Activated CD4-positive, CD25-positive, alpha-beta regulatory T cell treated with anti-CD3 and anti-CD28 coated beads, Interleukin-2, amount 50 U/mL, for 16 hours (primary cell): ENCODE measurements at regions not wholly inside any gene's neighbourhood (a gene's known extent, or its start where the extent isn't known, plus 50 kb on each side); places are given as distances from the start of the nearest gene placed in this dataset.
"Not testable (repeated sequence)": the region's sequence is repeated elsewhere in the genome, so short reads cannot be mapped to it uniquely, and the experiment has no call there.

Experiments
- DNase-seq: peaks from one replicate; pipeline ENCODE4 v3.0.0-alpha.2; 2020; ENCODE audit warnings: low read depth, low spot score

DNA sequence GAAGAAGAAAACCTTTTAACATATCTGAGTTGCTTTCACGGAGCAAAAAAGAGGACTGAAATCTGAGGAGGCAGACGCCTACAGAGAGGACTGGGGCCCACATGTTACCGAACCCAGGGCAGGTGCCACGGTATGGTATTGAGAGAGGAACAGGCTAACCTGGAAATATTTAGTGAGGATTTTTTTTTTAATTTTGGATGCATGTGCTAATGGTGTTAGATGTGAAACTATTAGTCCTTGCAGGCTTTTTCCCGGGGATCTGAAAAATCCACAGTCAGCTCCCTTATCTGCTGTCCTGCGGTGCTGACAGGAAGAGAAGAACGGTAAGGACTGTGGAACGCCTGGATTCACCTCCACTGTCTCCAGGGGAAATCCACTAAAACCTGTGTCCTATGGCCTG is 819.7 kb downstream of the TMEM121 start:
- no peak for DNase-seq

DNA sequence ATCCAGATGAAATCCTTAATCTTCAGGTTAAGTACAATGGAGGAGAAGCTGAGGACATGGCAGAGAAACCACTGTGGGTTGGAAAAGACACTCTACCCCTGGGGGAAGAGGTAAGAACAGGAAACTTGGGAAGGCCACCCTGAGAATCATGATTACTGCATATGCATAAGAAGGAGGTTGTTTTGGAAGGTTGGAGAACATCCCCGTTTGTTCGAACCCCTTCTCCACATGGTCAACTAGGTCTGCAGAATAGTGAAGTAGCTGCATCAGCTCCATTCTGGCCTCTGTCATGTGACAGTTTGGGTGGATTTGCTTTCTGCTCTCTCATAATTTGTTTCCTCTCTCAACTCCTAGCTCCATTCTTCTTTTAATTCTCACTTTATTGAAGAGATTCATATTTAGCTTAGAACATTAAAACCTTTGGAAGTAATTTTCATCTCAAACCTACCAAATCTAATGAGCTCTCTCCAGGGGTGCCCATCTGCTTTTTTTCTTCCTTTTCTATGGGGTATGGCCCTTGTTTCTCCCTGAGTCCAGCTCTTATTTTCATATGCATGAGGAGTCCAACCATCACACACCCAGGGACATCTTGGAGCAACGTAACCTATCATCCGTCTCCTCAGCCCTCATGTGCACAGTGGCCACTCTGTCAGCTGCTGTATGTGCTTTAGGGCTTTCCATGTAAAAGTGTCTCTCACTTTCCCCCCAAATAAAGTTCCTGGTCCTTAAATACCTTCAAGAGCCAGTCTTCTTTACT is 820.3 kb downstream of the TMEM121 start:
- DNase-seq: no peak

DNA sequence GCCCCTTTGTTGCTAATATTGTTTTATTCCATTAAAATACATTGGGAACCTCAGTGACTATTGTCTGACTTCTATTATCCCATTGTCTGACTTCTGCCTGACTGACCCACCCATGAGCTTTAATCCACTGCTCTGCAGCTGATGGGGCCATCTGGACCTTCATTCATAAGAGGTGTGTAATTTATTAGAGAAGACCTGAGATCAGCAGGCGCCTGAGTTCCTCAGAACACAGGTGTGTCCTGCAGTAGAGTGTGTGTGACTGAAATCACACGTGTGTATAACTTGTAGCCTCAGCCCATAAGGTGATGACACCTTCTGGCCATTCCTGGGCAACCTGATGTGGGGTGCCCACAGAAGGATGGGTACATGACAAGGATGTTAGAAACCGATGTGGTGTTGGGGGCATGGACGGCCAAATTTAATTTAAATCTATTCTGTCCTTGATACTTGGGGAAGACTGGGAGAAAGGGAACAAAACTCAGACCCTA is 821.0 kb downstream of the TMEM121 start:
- no peak for DNase-seq

DNA sequence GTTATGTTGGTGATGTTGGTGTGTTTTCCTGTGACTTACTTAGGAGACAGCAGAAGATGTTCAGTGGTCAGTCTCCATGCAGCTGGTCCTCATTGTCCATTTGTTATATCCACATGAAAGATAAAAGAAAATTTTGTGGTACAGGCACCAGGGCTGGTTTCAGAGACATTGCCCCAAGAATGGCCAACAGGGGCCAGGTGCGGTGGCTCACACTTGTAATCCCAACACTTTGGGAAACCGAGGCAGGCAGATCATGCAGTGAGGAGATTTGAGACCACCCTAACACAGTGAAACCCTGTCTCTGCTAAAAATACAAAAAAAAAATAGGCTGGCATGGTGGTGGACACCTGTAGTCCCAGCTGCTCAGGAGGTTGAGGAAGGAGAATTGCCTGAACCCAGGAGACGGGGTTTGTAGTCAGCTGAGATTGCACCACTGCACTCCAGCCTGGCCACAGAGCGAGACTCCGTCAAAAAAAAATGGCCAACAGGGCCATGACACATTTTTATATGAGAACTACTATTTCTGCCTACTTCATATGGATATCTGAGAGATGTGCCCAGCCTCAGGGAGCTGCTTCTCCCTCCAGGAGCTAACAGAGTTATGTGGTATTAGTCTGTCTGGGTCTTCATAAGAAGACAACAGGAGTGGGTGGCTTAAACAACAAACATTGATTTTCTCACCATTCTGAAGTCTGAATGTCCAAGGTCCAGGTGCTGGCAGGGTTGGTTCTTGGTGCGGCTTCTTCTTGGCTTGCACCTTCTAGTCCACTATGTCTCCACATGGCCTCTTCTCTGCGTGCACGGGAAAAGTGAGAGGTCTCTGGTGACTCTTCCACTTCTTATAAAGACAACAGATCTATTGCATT is 821.7 kb downstream of the TMEM121 start:
- DNase-seq: no peak

DNA sequence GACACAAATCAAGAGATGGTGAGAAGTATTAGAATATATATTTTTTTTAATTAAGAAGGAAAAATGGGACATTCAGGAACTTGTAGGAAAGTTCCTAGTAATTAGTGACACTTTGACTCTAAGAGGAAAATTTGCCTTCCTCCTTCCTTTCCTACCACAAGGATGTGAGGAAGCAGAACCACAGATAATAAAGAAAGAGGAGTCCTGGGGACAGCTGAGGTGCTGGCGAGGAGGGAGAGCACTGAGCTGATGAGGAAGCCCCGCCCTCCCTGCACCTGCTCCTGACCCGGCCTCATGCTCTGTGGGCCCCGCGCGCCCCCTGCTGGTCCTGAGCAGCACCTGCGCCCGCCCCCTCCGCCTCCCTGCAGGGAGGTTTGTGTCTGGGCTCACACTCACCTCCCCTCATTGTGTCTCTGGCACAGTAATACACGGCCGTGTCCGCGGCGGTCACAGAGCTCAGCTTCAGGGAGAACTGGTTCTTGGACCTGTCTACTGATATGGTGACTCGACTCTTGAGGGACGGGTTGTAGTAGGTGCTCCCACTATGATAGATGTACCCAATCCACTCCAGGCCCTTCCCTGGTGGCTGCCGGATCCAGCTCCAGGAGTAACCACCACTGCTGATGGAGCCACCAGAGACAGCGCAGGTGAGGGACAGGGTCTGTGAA is 822.6 kb downstream of the TMEM121 start:
- peak; percentile 22 for DNase-seq

DNA sequence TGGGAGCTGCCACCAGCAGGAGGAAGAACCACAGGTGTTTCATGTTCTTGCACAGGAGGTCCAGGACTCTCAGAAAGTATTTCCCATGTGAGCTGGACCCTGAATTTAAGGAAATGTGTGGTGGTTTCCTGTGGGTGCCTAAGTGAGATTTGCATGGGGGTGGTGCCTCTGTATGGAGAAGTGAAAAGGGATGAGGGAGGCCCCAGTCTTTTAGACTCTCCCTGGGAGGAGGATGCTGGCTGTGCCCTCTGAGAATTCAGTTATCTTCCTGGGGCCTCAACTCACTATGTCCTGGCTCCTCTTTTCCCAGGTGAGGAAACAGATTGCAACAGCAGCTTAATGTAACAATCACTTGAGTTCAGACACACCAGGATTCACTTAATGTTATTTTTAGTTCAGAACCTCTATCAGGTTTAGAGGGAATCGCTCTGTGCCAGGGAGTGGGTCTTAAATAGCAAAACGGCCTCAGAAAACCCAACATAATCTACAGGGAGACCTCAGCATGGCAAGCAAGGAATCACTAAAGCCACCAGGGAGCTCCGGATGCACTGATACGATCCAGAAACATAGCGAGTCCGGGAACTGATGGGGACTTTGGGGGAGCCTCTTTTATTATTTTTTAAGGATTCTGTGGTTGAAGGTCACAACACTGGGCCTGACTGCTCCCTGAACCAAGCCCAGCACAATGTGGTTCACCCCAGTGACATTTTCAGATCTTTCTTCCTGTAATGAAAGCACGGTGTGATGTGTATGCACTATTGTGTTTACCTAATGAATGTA is 823.5 kb downstream of the TMEM121 start:
- not testable (repeated sequence) for DNase-seq

DNA sequence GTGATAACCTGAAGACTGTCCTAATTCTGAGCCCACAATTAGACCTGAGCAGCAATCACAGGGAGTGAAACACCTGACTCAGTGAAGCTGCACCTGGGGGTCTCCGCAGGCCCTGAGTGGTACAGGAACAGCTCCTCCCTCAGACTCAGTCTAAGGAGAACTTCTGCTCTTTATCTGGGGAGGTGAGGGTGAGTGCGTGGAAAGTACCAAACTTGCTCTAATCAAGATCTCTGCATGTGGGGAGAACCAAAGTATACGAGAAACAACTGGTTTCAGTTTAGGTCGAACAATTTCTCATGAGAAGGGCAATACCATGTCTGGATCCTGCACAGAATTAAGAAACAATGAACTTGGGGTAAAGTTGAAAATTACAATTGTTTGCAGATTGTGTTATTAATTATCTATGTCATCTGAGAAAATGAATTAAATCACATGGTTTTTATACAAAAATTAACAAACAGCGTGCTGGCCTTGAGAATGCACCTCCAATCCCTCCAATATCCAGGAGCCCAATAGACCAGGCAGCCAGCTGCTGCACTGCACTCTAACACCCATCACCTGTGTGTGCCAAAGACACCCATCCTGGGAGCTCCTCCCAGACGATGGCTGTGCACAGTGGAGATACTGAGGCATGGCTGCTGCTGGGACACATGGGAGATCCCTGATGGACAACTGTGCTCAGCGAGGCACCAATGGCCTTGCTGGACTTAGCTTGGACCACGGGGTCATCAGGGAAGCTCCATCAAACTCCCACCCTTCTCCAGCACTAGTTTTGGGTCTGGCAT is 828.8 kb downstream of the TMEM121 start:
- not testable (repeated sequence) for DNase-seq

DNA sequence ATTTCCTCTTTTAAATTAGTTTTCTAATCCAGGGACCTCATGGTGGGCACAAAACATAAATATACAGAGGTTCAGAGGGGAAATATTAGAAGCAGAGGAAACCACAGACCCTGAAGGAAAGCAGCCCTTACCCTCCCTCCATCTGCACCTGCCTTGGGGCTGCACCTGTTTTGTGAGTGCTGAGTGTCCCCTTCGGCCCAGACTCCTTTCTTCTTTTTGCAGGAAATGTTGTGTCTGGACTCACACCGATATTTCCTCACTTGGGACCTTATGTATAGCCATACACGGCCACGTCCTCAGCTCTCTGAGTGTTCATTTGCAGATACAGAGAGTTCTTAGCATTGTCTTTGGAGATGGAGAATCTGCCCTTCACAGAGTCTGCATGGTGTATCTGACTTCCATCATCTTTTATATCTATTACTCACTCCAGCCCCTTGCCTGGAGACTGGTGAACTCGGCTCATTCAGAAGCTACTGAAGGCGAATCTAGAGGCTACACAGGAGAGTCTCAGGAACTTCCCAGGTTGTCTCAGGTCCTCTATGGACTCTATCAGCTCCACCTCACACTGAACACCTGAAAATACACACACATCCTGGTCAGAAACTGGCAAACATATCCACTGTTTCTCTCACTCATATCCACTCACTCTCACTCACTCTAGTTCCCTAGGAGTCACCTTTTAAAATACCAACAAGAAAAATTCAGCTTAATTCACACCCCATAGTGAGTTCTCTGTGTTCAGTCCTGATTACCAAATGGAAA is 829.7 kb downstream of the TMEM121 start:
- not testable (repeated sequence) for DNase-seq

DNA sequence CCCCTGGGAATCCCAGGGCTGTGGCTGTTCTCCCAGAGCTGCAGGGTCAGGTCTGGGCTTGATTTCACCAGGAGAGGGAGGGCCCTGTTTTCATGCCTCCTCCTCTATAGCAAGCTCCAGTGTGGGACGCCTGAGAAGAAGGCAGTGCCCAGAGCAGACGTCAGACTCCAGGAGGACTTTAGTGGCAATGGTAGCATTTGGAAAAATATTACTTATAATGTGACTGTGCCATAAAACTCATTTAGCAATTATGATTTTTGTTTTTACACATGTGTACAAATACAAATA is 830.2 kb downstream of the TMEM121 start:
- not testable (repeated sequence) for DNase-seq

DNA sequence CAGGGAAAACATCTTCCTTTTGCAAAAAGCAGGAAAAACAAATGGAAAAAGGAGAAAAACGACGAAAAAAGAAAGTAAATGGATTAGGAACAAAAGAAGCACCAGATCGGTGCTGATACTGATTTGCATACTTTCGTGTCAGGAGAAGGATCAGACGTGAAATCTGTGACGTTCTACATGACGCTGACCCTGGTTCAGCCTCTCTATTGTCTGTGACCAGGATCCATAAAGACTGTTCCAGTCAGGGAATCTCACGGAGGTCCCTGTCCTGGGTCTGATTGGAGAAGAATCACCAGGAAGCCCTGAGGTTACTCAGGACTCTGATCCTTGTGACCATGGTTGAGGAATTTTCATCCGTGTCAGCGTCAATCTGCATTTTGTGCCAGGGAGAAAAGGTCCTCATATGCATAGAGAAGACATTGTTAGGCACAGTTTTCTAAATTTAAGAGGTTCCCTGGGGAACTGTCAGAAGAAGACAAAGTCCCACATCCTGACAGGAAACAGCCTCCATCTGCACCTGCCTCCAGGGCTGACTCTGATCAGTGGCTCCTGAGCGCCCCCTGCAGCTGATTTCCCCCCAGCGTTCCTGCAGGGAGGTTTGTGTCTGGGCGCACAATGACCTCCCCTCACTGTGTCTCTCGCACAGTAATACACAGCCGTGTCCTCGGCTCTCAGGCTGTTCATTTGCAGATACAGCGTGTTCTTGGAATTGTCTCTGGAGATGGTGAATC is 832.9 kb downstream of the TMEM121 start:
- DNase-seq: not testable (repeated sequence)

DNA sequence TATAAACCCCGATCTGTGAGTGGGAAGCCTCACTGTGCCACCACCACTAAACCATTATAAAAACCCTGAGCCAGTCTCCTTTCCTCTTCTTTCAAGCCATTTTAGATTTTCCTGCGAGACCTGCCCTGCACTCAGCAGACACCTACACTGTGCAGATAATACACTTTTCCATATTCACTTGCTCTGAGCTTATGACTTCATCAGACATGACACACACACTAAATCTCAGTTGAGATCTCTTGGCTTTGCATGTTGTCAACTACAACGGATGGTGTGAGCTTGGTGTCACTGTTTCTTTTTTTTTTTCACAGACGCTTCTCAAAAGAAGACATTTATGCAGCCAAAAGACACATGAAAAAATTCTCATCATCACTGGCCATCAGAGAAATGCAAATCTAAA is 839.0 kb downstream of the TMEM121 start:
- DNase-seq: not testable (repeated sequence)

DNA sequence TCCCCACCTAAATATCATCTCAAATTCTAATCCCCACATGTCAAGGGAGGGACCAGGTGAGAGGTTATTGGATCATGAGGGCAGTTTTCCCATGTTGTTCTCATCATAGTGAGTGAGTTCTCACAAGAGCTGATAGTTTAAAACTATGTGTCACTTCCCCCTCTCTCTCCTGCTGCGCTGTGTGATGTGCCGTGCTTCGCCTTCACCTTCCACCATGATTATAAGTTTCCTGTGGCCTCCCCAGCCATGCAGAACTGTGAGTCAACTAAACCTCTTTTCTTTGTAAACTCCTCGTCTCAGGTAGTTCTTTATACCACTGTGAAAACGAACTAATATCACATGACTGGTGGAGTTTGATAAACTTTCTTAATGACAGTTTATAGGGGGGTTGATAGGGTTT is 839.5 kb downstream of the TMEM121 start:
- DNase-seq: not testable (repeated sequence)

DNA sequence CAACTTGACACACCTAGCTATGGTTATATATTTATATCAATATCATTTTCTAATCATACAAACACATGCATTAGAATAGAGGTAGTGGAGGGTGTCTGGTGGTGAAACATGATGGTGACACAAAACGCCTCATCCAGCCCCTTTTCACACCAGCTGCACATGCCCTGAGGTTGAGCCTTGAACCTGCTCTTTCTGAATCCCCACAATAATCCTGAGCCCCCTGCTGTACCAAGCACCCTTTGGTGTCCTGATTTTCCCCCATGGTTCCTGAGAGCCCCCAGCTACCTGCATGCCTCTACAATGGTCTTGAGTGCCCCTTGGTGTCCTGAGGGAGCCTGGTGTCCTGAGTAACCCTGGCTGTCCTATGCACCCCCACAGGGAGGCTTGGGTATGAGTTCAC is 840.6 kb downstream of the TMEM121 start:
- not testable (repeated sequence) for DNase-seq

DNA sequence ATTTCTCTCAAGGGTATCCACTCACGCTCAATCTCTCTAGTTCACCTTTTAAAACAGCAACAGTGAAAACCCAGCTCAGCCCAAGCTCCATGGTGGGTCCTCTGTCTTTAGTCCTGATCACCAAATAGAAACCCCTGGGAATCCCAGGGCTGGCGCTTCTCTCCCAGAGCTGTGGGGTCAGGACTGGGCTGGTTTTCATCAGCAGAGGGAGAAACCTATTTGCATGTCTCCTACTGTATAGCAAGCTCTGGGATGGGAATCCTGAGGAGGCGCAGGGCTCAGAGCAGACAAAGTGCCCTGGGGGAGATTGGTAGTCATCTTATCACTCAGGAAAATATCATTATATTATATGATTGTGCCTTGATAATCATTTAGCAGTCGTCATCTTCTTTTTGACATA is 843.1 kb downstream of the TMEM121 start:
- not testable (repeated sequence) for DNase-seq

DNA sequence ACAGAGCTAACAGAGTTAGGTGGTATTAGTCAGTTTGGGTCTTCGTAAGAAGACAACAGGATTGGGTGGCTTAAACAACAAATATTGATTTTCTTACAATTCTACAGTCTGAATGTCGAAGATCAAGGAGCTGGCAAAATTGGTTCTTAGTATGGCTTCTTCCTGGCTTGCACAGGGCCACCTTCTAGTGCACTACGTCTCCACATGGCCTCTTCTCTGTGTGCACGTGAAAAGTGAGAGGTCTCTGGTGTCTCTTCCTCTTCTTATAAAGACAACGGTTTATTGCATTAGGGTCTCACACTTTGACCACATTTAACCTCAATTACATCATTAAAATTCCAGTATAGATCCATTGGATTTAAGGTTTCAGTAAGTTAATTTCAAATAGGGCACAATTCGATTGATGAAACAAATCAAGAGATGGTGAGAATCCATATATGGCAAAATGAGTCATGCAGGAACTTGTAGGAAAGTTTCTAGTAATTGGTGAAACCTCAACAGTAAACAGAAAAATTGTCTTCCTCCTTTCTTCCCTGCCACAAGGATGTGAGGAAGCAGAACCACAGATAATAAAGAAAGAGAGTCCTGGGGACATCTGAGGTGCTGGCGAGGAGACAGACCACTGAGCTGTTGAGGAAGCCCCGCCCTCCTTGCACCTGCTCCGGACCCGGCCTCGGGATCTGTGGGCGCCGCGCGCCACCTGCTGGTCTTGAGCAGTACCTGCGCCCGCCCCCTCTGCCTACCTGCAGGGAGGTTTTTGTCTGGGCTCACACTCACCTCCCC is 846.7 kb downstream of the TMEM121 start:
- DNase-seq: peak; percentile 45

DNA sequence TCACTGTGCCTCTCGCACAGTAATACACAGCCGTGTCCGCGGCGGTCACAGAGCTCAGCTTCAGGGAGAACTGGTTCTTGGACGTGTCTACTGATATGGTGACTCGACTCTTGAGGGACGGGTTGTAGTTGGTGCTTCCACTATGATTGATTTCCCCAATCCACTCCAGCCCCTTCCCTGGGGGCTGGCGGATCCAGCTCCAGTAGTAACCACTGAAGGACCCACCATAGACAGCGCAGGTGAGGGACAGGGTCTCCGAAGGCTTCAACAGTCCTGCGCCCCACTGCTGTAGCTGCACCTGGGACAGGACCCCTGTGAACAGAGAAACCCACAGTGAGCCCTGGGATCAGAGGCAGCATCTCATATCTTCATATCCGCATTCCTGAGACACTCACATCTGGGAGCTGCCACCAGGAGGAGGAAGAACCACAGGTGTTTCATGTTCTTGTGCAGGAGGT is 847.3 kb downstream of the TMEM121 start:
- DNase-seq: not testable (repeated sequence)

DNA sequence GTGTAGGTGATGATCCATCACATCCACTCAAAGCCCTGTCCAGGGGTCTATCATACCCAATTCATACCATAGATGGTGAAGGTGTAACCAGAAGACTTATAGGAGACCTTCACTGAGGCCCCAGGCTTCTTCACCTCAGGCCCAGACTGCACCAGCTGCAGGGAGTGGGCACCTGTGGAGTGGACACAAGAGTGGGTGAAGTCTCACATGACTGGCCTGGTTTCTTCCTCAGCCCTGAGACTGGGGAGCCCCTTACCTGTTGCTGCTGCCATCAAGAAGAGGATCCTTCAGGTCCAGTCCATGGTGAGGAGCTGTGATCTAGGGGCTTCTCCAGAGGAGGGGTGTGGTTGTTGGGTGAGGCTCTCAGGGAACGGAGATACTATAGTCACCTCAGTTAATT is 851.0 kb downstream of the TMEM121 start:
- no peak for DNase-seq

DNA sequence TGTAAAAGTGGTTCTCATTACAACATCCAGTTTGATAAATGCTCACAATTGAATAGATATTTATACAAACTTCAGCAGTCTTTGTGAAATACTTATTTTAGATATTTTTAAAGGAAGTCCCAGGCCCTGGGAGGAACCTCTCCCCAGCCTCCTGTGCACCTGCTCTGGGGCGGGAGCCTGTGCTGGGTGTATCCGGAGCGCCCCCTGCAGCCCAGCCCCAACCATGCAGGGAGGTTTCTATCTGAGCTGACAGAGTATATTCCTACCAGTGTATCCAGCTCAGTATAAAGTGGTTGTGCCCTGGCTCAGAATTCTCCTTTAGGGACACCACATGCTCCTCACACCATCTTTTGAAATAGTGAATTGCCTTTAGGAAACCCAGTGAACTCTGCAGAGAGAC is 851.8 kb downstream of the TMEM121 start:
- DNase-seq: no peak
